DND-41 (cell line): ENCODE measurements at regions not wholly inside any gene's neighbourhood (a gene's known extent, or its start where the extent isn't known, plus 50 kb on each side); places are given as distances from the start of the nearest gene placed in this dataset.

Source experiments
- CTCF ChIP-seq: IDR thresholded peaks from 2 replicates; pipeline ENCODE4 v1.5.1; 2012; ENCODE audit warnings: borderline replicate concordance, low read length, moderate library complexity, mild to moderate bottlenecking; ENCODE audit not compliant: poor library complexity, severe bottlenecking; ENCODE audit errors: extremely low read depth
- EZH2 ChIP-seq: IDR thresholded peaks from 3 replicates; pipeline ENCODE4 v1.6.1; 2012; ENCODE audit warnings: borderline replicate concordance, low read depth, mild to moderate bottlenecking, moderate library complexity, low read length, inconsistent platforms; ENCODE audit not compliant: severe bottlenecking

- no peak for TF ChIP-seq CTCF
- TF ChIP-seq EZH2: no peak
Measured at GRCh38 chr10:8206882-8207281, 152.4 kb downstream of the GATA3 start.
